ENCODE measurements at regions not wholly inside any gene's neighbourhood (a gene's known extent, or its start where the extent isn't known, plus 50 kb on each side); places are given as distances from the start of the nearest gene placed in this dataset.

GRCh38 chr16:76669288-76669687 is 392.1 kb downstream of the CNTNAP4 start:
- Histone ChIP-seq H3K79me2 (ENCODE audit: insufficient read depth, low read depth) (no peaks in the 10 kb centered on the region), H3K27me3 (ENCODE audit: insufficient read depth, low read depth) (no peaks in the 10 kb centered on the region), H3K4me2 (no peak overlapping the region), H3K4me1 (ENCODE audit: low read depth, poor library complexity, severe bottlenecking) (no peaks in the 10 kb centered on the region), H4K20me1 (ENCODE audit: insufficient read depth) (no peaks in the 10 kb centered on the region), H3K27ac (no peak overlapping the region), H3K36me3 (ENCODE audit: insufficient read depth) (no peaks in the 10 kb centered on the region), H3K4me3 (IDR thresholded peaks at IDR 0.05; ENCODE audit: insufficient read depth, low read depth, low read length) (no peak overlapping the region), H3K9ac (no peak overlapping the region), H2AFZ (ENCODE audit: low read depth) (no peak overlapping the region)
- TF ChIP-seq, protein P1, sequence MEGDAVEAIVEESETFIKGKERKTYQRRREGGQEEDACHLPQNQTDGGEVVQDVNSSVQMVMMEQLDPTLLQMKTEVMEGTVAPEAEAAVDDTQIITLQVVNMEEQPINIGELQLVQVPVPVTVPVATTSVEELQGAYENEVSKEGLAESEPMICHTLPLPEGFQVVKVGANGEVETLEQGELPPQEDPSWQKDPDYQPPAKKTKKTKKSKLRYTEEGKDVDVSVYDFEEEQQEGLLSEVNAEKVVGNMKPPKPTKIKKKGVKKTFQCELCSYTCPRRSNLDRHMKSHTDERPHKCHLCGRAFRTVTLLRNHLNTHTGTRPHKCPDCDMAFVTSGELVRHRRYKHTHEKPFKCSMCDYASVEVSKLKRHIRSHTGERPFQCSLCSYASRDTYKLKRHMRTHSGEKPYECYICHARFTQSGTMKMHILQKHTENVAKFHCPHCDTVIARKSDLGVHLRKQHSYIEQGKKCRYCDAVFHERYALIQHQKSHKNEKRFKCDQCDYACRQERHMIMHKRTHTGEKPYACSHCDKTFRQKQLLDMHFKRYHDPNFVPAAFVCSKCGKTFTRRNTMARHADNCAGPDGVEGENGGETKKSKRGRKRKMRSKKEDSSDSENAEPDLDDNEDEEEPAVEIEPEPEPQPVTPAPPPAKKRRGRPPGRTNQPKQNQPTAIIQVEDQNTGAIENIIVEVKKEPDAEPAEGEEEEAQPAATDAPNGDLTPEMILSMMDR (conservative IDR thresholded peaks at IDR 0.05; ENCODE audit: low read depth, low read length) = no peak

DNA sequence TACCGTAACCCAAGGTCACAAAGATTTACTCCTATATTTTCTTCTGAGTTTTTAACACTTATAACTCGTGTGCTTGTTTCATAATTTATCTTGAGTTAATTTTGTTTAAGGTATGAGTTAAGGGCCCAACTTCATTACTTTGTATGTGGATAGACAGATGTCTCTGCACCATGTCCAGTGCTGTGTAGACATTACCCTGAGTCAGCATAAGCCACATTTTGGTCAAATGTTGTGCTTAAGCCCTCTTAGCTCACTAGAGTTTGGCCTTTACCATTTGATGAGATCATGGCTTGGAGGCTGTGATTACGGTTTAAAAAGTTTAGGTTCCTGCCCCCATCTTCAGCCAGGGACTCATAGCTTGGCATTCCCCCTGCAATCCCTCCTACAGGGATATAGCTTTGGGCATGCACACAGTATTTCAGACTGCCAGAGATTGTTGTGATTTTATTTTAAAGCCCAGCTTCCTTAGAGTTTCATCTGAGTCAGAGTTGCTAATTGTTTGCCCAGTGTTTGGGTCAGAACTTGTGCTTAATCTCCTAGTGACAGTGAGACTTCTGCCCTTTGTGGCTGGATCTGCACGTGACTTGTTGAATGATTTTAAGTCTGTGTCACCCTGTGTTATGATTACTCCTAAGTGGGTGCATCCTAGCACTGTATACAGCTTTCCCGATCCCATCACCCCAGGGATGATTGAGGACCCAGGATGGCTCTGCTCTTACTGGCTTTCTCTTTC is 393.1 kb downstream of the CNTNAP4 start:
- Histone ChIP-seq H4K20me1 (ENCODE audit: insufficient read depth) (no peaks in the 10 kb centered on the region), H3K4me2 (no peak overlapping the region), H3K9ac (no peak overlapping the region), H3K36me3 (ENCODE audit: insufficient read depth) (no peaks in the 10 kb centered on the region), H3K4me1 (ENCODE audit: low read depth, poor library complexity, severe bottlenecking) (no peaks in the 10 kb centered on the region), H3K4me3 (IDR thresholded peaks at IDR 0.05; ENCODE audit: insufficient read depth, low read depth, low read length) (no peak overlapping the region), H3K27ac (no peak overlapping the region), H3K27me3 (ENCODE audit: insufficient read depth, low read depth) (no peaks in the 10 kb centered on the region), H3K79me2 (ENCODE audit: insufficient read depth, low read depth) (no peaks in the 10 kb centered on the region), H2AFZ (ENCODE audit: low read depth) (no peak overlapping the region)
- TF ChIP-seq, protein P1 (conservative IDR thresholded peaks at IDR 0.05; ENCODE audit: low read depth, low read length) = no peak

- Histone ChIP-seq H3K9ac (no peak overlapping the region), H3K4me2 (no peak overlapping the region), H2AFZ (ENCODE audit: low read depth) (no peak overlapping the region), H4K20me1 (ENCODE audit: insufficient read depth) (no peaks in the 10 kb centered on the region), H3K4me3 (IDR thresholded peaks at IDR 0.05; ENCODE audit: insufficient read depth, low read depth, low read length) (no peak overlapping the region), H3K79me2 (ENCODE audit: insufficient read depth, low read depth) (no peaks in the 10 kb centered on the region), H3K27ac (no peak overlapping the region), H3K27me3 (ENCODE audit: insufficient read depth, low read depth) (no peaks in the 10 kb centered on the region), H3K4me1 (ENCODE audit: low read depth, poor library complexity, severe bottlenecking) (no peaks in the 10 kb centered on the region), H3K36me3 (ENCODE audit: insufficient read depth) (no peaks in the 10 kb centered on the region)
- TF ChIP-seq, protein P1 (conservative IDR thresholded peaks at IDR 0.05; ENCODE audit: low read depth, low read length) = no peak
Measured at GRCh38 chr16:76676356-76676755, 399.2 kb downstream of the CNTNAP4 start.

DNA sequence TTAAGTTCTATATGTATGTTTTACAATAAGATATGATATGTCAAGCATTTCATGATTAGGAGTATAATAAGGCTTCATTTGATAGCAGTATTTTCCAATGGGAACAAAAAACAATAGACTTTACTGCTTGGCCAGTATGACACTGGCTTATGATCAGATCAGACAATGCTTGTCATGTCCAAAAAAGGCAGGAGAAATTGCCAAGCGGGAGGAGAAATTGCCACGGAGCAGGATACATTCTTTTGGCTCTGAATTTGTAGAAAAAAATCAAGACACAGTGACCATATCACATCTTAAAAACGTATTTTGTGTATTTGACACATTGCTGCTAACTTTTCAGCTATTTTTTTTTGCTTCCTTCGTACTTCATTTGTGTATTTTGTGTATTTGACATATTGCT is 404.1 kb downstream of the CNTNAP4 start:
- TF ChIP-seq, protein P1 (conservative IDR thresholded peaks at IDR 0.05; ENCODE audit: low read depth, low read length) = no peak
- Histone ChIP-seq H4K20me1 (ENCODE audit: insufficient read depth) (no peaks in the 10 kb centered on the region), H3K27ac (no peak overlapping the region), H3K79me2 (ENCODE audit: insufficient read depth, low read depth) (no peaks in the 10 kb centered on the region), H3K4me1 (ENCODE audit: low read depth, poor library complexity, severe bottlenecking) (no peaks in the 10 kb centered on the region), H3K27me3 (ENCODE audit: insufficient read depth, low read depth) (no peaks in the 10 kb centered on the region), H3K4me2 (no peak overlapping the region), H3K4me3 (IDR thresholded peaks at IDR 0.05; ENCODE audit: insufficient read depth, low read depth, low read length) (no peak overlapping the region), H3K36me3 (ENCODE audit: insufficient read depth) (no peaks in the 10 kb centered on the region), H2AFZ (ENCODE audit: low read depth) (no peak overlapping the region), H3K9ac (no peak overlapping the region)

All from KMS-11 (cell line).